Transverse colon (tissue), 4 donors: ENCODE measurements at regions not wholly inside any gene's neighbourhood (a gene's known extent, or its start where the extent isn't known, plus 50 kb on each side); places are given as distances from the start of the nearest gene placed in this dataset.

Experiments used
- DNase-seq: peaks from one replicate; pipeline ENCODE4 v3.0.0-alpha.2; 2019
- H3K27ac ChIP-seq, 4 donors: fragments of 200-600 bp; sonication (generic); 2 replicates each; pipeline ENCODE4 v1.5.1; 2016 to 2018; ENCODE audit warnings: inconsistent platforms in 4 of 4
- H3K27me3 ChIP-seq: fragments of 200-600 bp; sonication (generic); 2 replicates; pipeline ENCODE4 v1.5.1; 2017; ENCODE audit warnings: inconsistent platforms
- H3K36me3 ChIP-seq, 4 donors: fragments of 200-600 bp; sonication (generic); 2 replicates each; pipeline ENCODE4 v1.5.1; 2017 to 2019; ENCODE audit warnings: inconsistent platforms in 4 of 4
- H3K4me1 ChIP-seq, 4 donors: fragments of 200-600 bp; sonication (generic); 2 replicates each; pipeline ENCODE4 v1.5.1; 2017 to 2020; ENCODE audit warnings: inconsistent platforms in 4 of 4
- H3K4me3 ChIP-seq, 4 donors: fragments of 200-600 bp; sonication (generic); 1 replicate in 1 of 4; 2 replicates in 3 of 4; pipeline versions ENCODE4 v1.5.1 to v1.6.1; 2017 to 2019; ENCODE audit warnings: inconsistent platforms in 4 of 4
- H3K9me3 ChIP-seq, 2 donors: fragments of 200-600 bp; sonication (generic); 2 replicates each; pipeline ENCODE4 v1.5.1; 2017 to 2019; ENCODE audit warnings: inconsistent platforms in 2 of 2
- CTCF ChIP-seq, 5 experiments: fragments of 200-600 bp in 3 of 5; fragments of 450-650 bp in 2 of 5; sonication (generic) in 3 of 5; IDR thresholded peaks; 1 replicate in 2 of 5; 2 replicates in 3 of 5; pipeline ENCODE4 v1.5.1; 2016 to 2017; ENCODE audit warnings: antibody characterized with exemption in 5 of 5, inconsistent platforms in 3 of 5, mild to moderate bottlenecking in 2 of 5, moderate library complexity in 1 of 5
- EP300 ChIP-seq: sonication (generic); formaldehyde crosslinking; IDR thresholded peaks from one replicate; pipeline ENCODE4 v1.6.1; 2017; ENCODE audit warnings: antibody characterized with exemption, low read depth
- POLR2A ChIP-seq: fragments of 450-650 bp; IDR thresholded peaks from one replicate; pipeline ENCODE4 v1.6.1; 2016; ENCODE audit warnings: antibody characterized with exemption, mild to moderate bottlenecking, moderate library complexity
- POLR2AphosphoS5 ChIP-seq, 3 donors: sonication (generic); formaldehyde crosslinking; IDR thresholded peaks; one replicate each; pipeline ENCODE4 v1.6.1; 2016; ENCODE audit warnings: antibody characterized with exemption in 3 of 3
- WGBS, 2 donors: methylation state at CpG; one replicate each; pipeline ENCODE4 v1.1.5; 2018; ENCODE audit warnings: low coverage in 1 of 2; 5-methylcytosine and 5-hydroxymethylcytosine counted together
- in situ Hi-C, 4 donors: fragments of 200-750 bp; cut with MboI; loops; one replicate each; pipeline versions ENCODE4 v1.15.0 to v1.15.1; 2017; ENCODE audit warnings: low sequenced_read_pairs in 3 of 4, low pct_ligation_motif_present in 1 of 4, low pct_unique_long_range_greater_than_20kb in 1 of 4
- intact Hi-C: fragments of 100-400 bp; cut with DNase I; formaldehyde crosslinking; loops from one replicate; pipeline ENCODE4 v1.15.1; 2023; ENCODE audit warnings: low total_unique reads

DNA sequence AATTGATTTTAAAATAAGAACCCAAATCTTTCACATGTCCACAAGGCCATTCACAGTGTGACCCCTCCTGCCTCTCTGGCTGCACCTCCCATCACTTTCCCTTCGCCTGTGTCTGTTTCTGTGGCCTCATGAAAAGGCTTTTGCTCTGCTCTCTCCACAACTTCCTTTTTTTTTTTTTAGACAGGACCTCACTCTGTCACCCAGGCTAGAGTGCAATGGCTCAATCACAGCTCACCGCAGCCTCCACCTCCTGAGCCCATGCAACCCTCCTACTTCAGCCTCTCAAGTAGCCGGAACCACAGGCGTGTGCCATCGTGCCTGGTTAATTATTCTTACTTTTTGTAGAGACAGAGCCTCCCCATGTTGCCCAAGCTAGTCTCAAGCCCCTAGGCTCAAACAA is 197.1 kb downstream of the ABCC12 start:
- intact Hi-C loops (no loop called here), in situ Hi-C loops (no loop called here)
- H3K4me1 ChIP-seq, result no peaks in the 10 kb centered on the region
- no peaks in the 10 kb centered on the region for H3K36me3 ChIP-seq
- H3K27ac ChIP-seq, result no peak overlapping the region
- H3K9me3 ChIP-seq, result no peaks in the 10 kb centered on the region
- no peak for DNase-seq
- WGBS, 2 donors, result 81 to 97% methylated on average over 4 to 5 of the region's 5 CpGs
- H3K27me3 ChIP-seq, result no peaks in the 10 kb centered on the region
- no peak overlapping the region for H3K4me3 ChIP-seq
- TF ChIP-seq POLR2AphosphoS5 (IDR thresholded peaks at IDR 0.05), result no peak
- TF ChIP-seq CTCF (IDR thresholded peaks at IDR 0.05), result no peak
- no peak for TF ChIP-seq EP300
- no peak for TF ChIP-seq POLR2A

DNA sequence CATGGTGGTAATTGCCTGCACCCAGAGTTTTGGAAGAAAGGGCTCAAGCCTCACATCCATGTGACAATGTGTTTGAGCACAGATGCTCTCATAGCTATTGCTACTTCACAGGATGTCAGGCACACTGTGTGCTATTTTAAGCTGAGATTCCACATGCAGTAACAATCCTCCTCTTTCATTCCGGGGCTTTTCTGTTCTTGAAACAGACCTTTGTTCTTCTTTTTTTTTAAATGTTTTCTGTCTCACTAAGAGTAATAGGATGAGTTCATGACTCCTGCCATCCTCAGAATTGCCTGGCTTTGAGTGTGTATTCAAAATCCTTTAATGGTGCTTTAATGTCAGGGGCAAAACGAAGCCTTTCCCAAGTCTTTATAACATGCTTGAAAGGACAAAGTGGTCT is 198.9 kb downstream of the ABCC12 start:
- intact Hi-C loops, result no loop called here
- H3K27me3 ChIP-seq, result no peaks in the 10 kb centered on the region
- DNase-seq, result no peak
- 37 to 47% methylated on average over 2 of the region's 2 CpGs for WGBS, 2 donors
- in situ Hi-C loops, result no loop called here
- no peak for TF ChIP-seq POLR2AphosphoS5 (IDR thresholded peaks at IDR 0.05)
- no peak for TF ChIP-seq POLR2A
- no peak overlapping the region for H3K4me3 ChIP-seq
- no peak overlapping the region for H3K27ac ChIP-seq
- no peaks in the 10 kb centered on the region for H3K9me3 ChIP-seq
- no peaks in the 10 kb centered on the region for H3K36me3 ChIP-seq
- H3K4me1 ChIP-seq, result no peaks in the 10 kb centered on the region

DNA sequence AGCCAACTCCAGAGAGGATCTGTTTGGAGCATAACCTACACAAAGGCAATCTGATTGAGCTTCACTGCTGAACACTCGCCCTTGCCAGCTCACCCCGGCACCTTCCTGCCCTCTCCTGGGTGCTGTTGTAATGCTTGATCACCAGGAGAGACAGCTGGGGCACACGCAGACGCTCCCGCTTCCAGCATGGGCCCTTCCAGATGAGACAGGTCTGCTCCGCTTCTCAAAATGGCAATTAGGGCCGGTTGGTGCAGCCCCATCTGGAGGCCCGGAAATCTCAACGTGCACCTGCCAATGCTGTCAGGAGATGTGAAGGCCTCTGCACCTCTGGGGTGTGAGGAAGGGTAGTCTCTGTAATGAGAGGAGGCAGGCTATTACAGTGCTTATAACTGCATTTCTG is 206.1 kb downstream of the ABCC12 start:
- no peak overlapping the region for H3K4me3 ChIP-seq
- no peak for TF ChIP-seq CTCF (IDR thresholded peaks at IDR 0.05)
- TF ChIP-seq POLR2AphosphoS5 (IDR thresholded peaks at IDR 0.05), result no peak
- TF ChIP-seq POLR2A, result no peak
- no peak for TF ChIP-seq EP300
- H3K36me3 ChIP-seq, result no peaks in the 10 kb centered on the region
- no peaks in the 10 kb centered on the region for H3K27me3 ChIP-seq
- no peaks in the 10 kb centered on the region for H3K4me1 ChIP-seq
- H3K9me3 ChIP-seq, result no peaks in the 10 kb centered on the region
- no peak overlapping the region for H3K27ac ChIP-seq
- in situ Hi-C loops (no loop called here), intact Hi-C loops (no loop called here)
- DNase-seq, result no peak
- 88 to 100% methylated on average over 2 to 9 of the region's 9 CpGs for WGBS, 2 donors

DNA sequence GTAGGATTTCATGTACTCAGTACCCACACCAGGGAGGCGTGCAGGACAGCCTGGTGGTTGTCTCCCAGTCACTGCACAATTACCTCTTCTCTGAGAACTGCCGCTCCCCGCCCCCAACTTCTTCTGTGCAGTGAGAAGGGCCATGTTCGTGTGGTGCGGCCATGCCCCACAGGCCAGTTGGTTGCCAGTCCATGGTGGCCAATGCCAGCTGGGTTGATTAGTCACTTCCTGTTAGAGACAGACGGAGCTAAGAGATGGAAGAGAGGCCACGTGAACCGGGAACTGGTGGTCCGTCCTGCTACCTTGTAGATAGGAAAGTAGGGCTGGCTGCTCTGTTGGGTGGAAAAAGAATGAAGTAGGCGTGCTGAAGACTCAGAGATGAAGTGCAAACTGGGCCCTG is 206.5 kb downstream of the ABCC12 start:
- 56 to 84% methylated on average over 1 to 10 of the region's 10 CpGs for WGBS, 2 donors
- H3K4me3 ChIP-seq, result no peak overlapping the region
- no peaks in the 10 kb centered on the region for H3K36me3 ChIP-seq
- H3K4me1 ChIP-seq, result no peaks in the 10 kb centered on the region
- DNase-seq, result no peak
- H3K27ac ChIP-seq, result no peak overlapping the region
- TF ChIP-seq POLR2AphosphoS5 (IDR thresholded peaks at IDR 0.05), result no peak
- no peak for TF ChIP-seq POLR2A
- TF ChIP-seq EP300, result no peak
- no peak for TF ChIP-seq CTCF (IDR thresholded peaks at IDR 0.05)
- H3K27me3 ChIP-seq, result no peaks in the 10 kb centered on the region
- in situ Hi-C loops, result no loop called here
- no peaks in the 10 kb centered on the region for H3K9me3 ChIP-seq
- intact Hi-C loops, result no loop called here

- WGBS, 2 donors, result 56 to 64% methylated on average over 2 to 3 of the region's 3 CpGs
- no peaks in the 10 kb centered on the region for H3K9me3 ChIP-seq
- no peak overlapping the region for H3K4me3 ChIP-seq
- intact Hi-C loops, result no loop called here
- no peak for DNase-seq
- in situ Hi-C loops, result no loop called here
- TF ChIP-seq POLR2A, result no peak
- H3K36me3 ChIP-seq, result no peaks in the 10 kb centered on the region
- no peak overlapping the region for H3K27ac ChIP-seq
- no peaks in the 10 kb centered on the region for H3K4me1 ChIP-seq
- no peaks in the 10 kb centered on the region for H3K27me3 ChIP-seq
Observed at GRCh38 chr16:47947723-47948122, 208.1 kb downstream of the ABCC12 start.
